Skeletal muscle tissue (tissue), 3 donors: ENCODE measurements at regions not wholly inside any gene's neighbourhood (a gene's known extent, or its start where the extent isn't known, plus 50 kb on each side); places are given as distances from the start of the nearest gene placed in this dataset.

ENCODE experiments used
- H3K27ac ChIP-seq: one replicate; pipeline ENCODE4 v1.7.0; 2013; ENCODE audit warnings: mild to moderate bottlenecking, low read depth, low read length, inconsistent platforms
- H3K27me3 ChIP-seq, 3 donors: one replicate each; pipeline ENCODE4 v1.7.0; 2013; ENCODE audit warnings: low read length in 3 of 3; ENCODE audit not compliant: control insufficient read depth in 3 of 3, insufficient read depth in 3 of 3
- H3K36me3 ChIP-seq, 3 donors: one replicate each; pipeline ENCODE4 v1.7.0; 2013; ENCODE audit warnings: low read length in 3 of 3; ENCODE audit not compliant: control insufficient read depth in 3 of 3, insufficient read depth in 3 of 3
- H3K4me1 ChIP-seq, 3 donors: one replicate each; pipeline ENCODE4 v1.7.0; 2013; ENCODE audit warnings: low read length in 3 of 3, mild to moderate bottlenecking in 3 of 3; ENCODE audit not compliant: control insufficient read depth in 3 of 3, insufficient read depth in 3 of 3
- H3K4me3 ChIP-seq, 3 donors: one replicate each; pipeline ENCODE4 v1.7.0; 2013; ENCODE audit warnings: low read length in 3 of 3
- H3K9ac ChIP-seq, 3 donors: one replicate each; pipeline ENCODE4 v1.7.0; 2013; ENCODE audit warnings: low read length in 3 of 3, mild to moderate bottlenecking in 3 of 3, moderate library complexity in 2 of 3, low read depth in 1 of 3
- H3K9me3 ChIP-seq, 3 donors: one replicate each; pipeline ENCODE4 v1.7.0; 2013; ENCODE audit warnings: low read length in 3 of 3; ENCODE audit not compliant: control insufficient read depth in 3 of 3
- donor health status: Osteomylitis.

DNA sequence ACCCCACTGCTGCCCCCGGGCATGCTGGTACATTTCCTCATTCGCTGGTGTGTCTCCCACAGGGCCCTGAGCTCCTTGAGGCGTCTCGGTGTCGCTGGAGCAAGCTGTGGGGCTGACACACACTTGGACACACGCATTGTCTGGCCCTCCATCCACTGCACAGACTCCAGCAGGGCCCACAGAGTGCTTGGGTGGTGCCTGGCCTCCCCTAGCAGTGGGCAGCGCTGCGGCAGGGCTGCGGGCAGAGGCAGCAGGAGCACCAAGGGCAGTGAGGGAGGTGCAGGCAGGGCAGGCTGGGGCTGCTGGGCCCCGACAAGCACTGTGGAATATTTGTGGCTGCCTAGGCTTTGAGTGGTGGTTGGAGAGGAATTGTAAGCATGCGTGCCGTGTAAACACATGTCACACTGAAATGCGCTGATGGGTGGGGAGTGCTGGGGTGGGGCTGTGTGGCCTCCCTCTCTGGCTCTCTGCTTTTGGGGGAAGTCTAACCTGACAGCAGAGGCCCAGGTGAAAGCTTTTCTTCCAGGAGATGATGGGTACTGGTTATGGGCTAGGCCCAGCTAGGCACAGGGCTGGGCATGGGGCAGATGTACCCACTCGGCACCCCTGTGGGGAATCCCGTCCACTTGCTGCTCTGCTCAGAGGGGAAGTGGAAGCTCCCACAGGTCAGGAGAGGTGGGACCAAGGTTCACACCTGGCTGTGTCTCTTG is 55.5 kb upstream of the HS6ST1 start:
- Histone ChIP-seq H3K4me3 (no peak overlapping the region), H3K36me3 (no peaks in the 10 kb centered on the region), H3K9ac (no peak overlapping the region), H3K27ac (no peak overlapping the region), H3K9me3 (no peaks in the 10 kb centered on the region), H3K27me3 (peaks cover 0 to 5% (median 0%) of the 10 kb centered on the region in 3 donors), H3K4me1 (peaks cover 0 to 6% (median 0%) of the 10 kb centered on the region in 3 donors)

- H3K36me3 ChIP-seq: no peaks in the 10 kb centered on the region
- no peak overlapping the region for H3K27ac ChIP-seq
- H3K27me3 ChIP-seq: peaks cover 0 to 5% (median 0%) of the 10 kb centered on the region in 3 donors
- H3K4me3 ChIP-seq: no peak overlapping the region
- no peaks in the 10 kb centered on the region for H3K9me3 ChIP-seq
- H3K9ac ChIP-seq: no peak overlapping the region
- peaks cover 0 to 6% (median 0%) of the 10 kb centered on the region in 3 donors for H3K4me1 ChIP-seq
Measured at GRCh38 chr2:128374711-128375413, 56.2 kb upstream of the HS6ST1 start.

GRCh38 chr2:128375454-128375853 is 56.8 kb upstream of the HS6ST1 start:
- no peak overlapping the region for H3K27ac ChIP-seq
- no peaks in the 10 kb centered on the region for H3K9me3 ChIP-seq
- no peak overlapping the region for H3K9ac ChIP-seq
- no peak overlapping the region for H3K4me3 ChIP-seq
- peaks cover 0 to 5% (median 0%) of the 10 kb centered on the region in 3 donors for H3K27me3 ChIP-seq
- peaks cover 0 to 6% (median 0%) of the 10 kb centered on the region in 3 donors for H3K4me1 ChIP-seq
- no peaks in the 10 kb centered on the region for H3K36me3 ChIP-seq

GRCh38 chr2:128376241-128377041 is 57.8 kb upstream of the HS6ST1 start:
- no peaks in the 10 kb centered on the region for H3K9me3 ChIP-seq
- H3K27ac ChIP-seq: no peak overlapping the region
- peaks cover 0 to 12% (median 3%) of the 10 kb centered on the region in 3 donors for H3K4me1 ChIP-seq
- no peak overlapping the region for H3K9ac ChIP-seq
- no peaks in the 10 kb centered on the region for H3K36me3 ChIP-seq
- peaks cover 0 to 5% (median 0%) of the 10 kb centered on the region in 3 donors for H3K27me3 ChIP-seq
- no peak overlapping the region for H3K4me3 ChIP-seq

- peaks cover 0 to 12% (median 3%) of the 10 kb centered on the region in 3 donors for H3K4me1 ChIP-seq
- no peak overlapping the region for H3K27ac ChIP-seq
- H3K4me3 ChIP-seq: no peak overlapping the region
- no peaks in the 10 kb centered on the region for H3K9me3 ChIP-seq
- no peaks in the 10 kb centered on the region for H3K36me3 ChIP-seq
- H3K27me3 ChIP-seq: peaks cover 0 to 5% (median 0%) of the 10 kb centered on the region in 3 donors
- no peak overlapping the region for H3K9ac ChIP-seq
Measured at GRCh38 chr2:128377071-128377910, 58.6 kb upstream of the HS6ST1 start.

- peaks cover 0 to 12% (median 3%) of the 10 kb centered on the region in 3 donors for H3K4me1 ChIP-seq
- no peaks in the 10 kb centered on the region for H3K36me3 ChIP-seq
- H3K27me3 ChIP-seq: peaks cover 0 to 5% (median 0%) of the 10 kb centered on the region in 3 donors
- H3K9me3 ChIP-seq: no peaks in the 10 kb centered on the region
- no peak overlapping the region for H3K27ac ChIP-seq
- H3K4me3 ChIP-seq: no peak overlapping the region
- no peak overlapping the region for H3K9ac ChIP-seq
Measured at GRCh38 chr2:128378231-128379020, 59.8 kb upstream of the HS6ST1 start.

DNA sequence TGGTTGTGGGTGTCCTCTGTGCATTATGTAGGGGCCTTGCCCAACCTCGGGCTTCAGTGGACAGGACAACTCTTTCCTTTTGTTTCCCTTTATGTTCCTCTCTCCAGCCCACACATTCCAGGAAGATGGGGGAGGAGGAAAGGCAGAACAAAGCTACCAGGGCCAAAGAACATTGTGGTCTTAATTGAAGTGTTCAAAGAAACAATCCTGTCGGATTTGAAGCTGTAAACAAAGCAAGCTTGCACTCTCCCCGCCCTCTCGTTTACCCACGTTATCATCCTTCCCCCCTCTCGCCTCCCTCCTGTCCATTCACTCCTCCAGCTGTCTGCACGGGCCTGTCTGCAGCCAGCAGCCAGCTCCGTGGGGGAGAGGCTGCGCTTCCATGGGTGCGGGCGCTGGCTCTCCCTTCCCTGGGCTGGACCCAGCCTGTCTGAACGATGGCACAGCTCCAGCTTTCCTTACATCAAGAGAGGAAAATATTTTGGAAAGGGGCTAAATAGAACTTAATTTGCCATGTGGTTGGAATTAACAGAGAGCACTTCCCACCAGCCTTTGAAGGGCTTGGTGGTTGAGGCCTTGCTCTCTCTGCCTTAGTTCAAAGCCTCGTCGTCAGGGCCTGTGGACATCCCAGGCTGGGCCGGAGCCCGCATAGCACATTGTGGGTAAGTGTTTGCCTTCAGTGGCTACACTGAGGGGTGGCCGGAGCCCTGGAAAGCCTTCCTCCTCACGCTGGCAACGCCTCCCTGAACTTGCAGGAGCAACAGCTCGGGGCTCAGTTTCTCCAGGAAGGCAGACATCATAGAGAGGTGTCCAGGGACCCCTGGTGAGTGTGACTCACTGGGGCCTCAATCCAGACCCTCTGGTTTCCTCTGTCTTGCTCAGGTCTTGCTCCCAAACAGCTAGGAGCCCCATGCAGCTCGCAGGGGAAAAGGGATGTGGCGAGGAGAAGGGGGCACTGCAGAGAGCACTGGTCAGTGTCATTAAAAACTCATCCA is 60.6 kb upstream of the HS6ST1 start:
- Histone ChIP-seq H3K27ac (peak overlapping the region; percentile 3), H3K36me3 (no peaks in the 10 kb centered on the region), H3K9me3 (no peaks in the 10 kb centered on the region), H3K9ac (no peak overlapping the region), H3K27me3 (peaks cover 0 to 5% (median 0%) of the 10 kb centered on the region in 3 donors), H3K4me1 (peaks cover 0 to 12% (median 3%) of the 10 kb centered on the region in 3 donors), H3K4me3 (no peak overlapping the region)
